Caco-2 (cell line): ENCODE measurements at regions not wholly inside any gene's neighbourhood (a gene's known extent, or its start where the extent isn't known, plus 50 kb on each side); places are given as distances from the start of the nearest gene placed in this dataset.
A peak's percentile ranks its signal among the peaks of the same experiment; 100 is the strongest.

ENCODE experiments used
- BruUV-seq: library from RNA; stranded (reverse); fragments of 400-500 nt; replicated peaks from 2 replicates; lab custom pipeline; 2021; lab: Mats Ljungman, UMichigan
- CTCF ChIA-PET: fragments of 300-600 bp; sonication (Branson Sonifier 250); formaldehyde crosslinking; loops from one replicate; lab custom pipeline; 2022; ENCODE audit warnings: antibody characterized with exemption; lab: Charles Lee
- POLR2A ChIA-PET: fragments of 300-600 bp; sonication (Branson Sonifier 250); formaldehyde crosslinking; loops from one replicate; lab custom pipeline; 2022; ENCODE audit warnings: antibody characterized with exemption; lab: Charles Lee
- DNase-seq, 2 experiments: peaks; one replicate each; pipeline versions ENCODE4 v3.0.0 to v3.0.0-alpha.2; 2020 to 2022
- H3K27me3 ChIP-seq: replicated peaks from 2 replicates; pipeline ENCODE4 v1.6.0; 2011; ENCODE audit warnings: low read length; ENCODE audit not compliant: control insufficient read depth, insufficient read depth
- H3K36me3 ChIP-seq: 2 replicates; pipeline ENCODE4 v1.5.1; 2011; ENCODE audit warnings: low read length; ENCODE audit not compliant: control insufficient read depth, insufficient read depth
- H3K4me1 ChIP-seq: fragments of 250-450 bp; sonication (Bioruptor Pico); 2 replicates; pipeline ENCODE4 v1.5.1; 2020; ENCODE audit warnings: mild to moderate bottlenecking
- H3K4me3 ChIP-seq: 2 replicates; pipeline ENCODE4 v1.5.1; 2011; ENCODE audit warnings: low read depth, mild to moderate bottlenecking, control low read depth, low read length
- H3K9me3 ChIP-seq: fragments of 250-450 bp; sonication (Bioruptor Pico); 2 replicates; pipeline ENCODE4 v1.5.1; 2020; ENCODE audit warnings: mild to moderate bottlenecking, moderate library complexity
- H3K27ac Mint-ChIP-seq: one replicate; pipeline ENCODE4 v1.8.0; 2022; ENCODE audit warnings: mixed read lengths; ENCODE audit not compliant: unreplicated experiment
- H3K27me3 Mint-ChIP-seq: one replicate; pipeline ENCODE4 v1.8.0; 2022; ENCODE audit warnings: mixed read lengths; ENCODE audit not compliant: insufficient read depth, unreplicated experiment
- H3K36me3 Mint-ChIP-seq: one replicate; pipeline ENCODE4 v1.8.0; 2022; ENCODE audit warnings: mild to moderate bottlenecking, mixed read lengths; ENCODE audit not compliant: insufficient read depth, unreplicated experiment
- H3K4me1 Mint-ChIP-seq: one replicate; pipeline ENCODE4 v1.8.0; 2022; ENCODE audit warnings: low read depth, mixed read lengths; ENCODE audit not compliant: unreplicated experiment
- H3K4me3 Mint-ChIP-seq: one replicate; pipeline ENCODE4 v1.8.0; 2022; ENCODE audit warnings: mild to moderate bottlenecking, moderate library complexity, mixed read lengths; ENCODE audit not compliant: unreplicated experiment
- H3K9me3 Mint-ChIP-seq: one replicate; pipeline ENCODE4 v1.8.0; 2022; ENCODE audit warnings: mixed read lengths; ENCODE audit not compliant: unreplicated experiment
- CTCF ChIP-seq, 2 experiments: fragments of 200-600 bp in 1 of 2; IDR thresholded peaks; 1 replicate in 1 of 2; 2 replicates in 1 of 2; pipeline versions ENCODE4 v1.5.1 to v1.8.0; 2011 to 2022; ENCODE audit warnings: antibody characterized with exemption in 1 of 2, control low read depth in 1 of 2, inconsistent platforms in 1 of 2, low read depth in 1 of 2, low read length in 1 of 2, mild to moderate bottlenecking in 1 of 2, moderate library complexity in 1 of 2; ENCODE audit not compliant: insufficient read depth in 1 of 2, severe bottlenecking in 1 of 2, unreplicated experiment in 1 of 2
- intact Hi-C: fragments of 100-400 bp; cut with micrococcal nuclease; formaldehyde crosslinking; loops from one replicate; pipeline ENCODE4 v1.10.0; 2022; ENCODE audit not compliant: unreplicated experiment

GRCh38 chr12:65628061-65628460 lies 196.2 kb upstream of the HMGA2 start:
- intact Hi-C loops = no loop called here
- no peaks in the 10 kb centered on the region for H3K36me3 Mint-ChIP-seq
- Histone ChIP-seq H3K9me3 (no peaks in the 10 kb centered on the region), H3K4me1 (peaks cover 27% of the 10 kb centered on the region), H3K36me3 (no peaks in the 10 kb centered on the region), H3K27me3 (no peaks in the 10 kb centered on the region), H3K4me3 (no peak overlapping the region)
- no peak for DNase-seq
- H3K9me3 Mint-ChIP-seq = peaks cover 8% of the 10 kb centered on the region
- no TSS peak for BruUV-seq
- POLR2A ChIA-PET = no interaction called here
- peaks cover 37% of the 10 kb centered on the region for H3K4me1 Mint-ChIP-seq
- no peak overlapping the region for H3K4me3 Mint-ChIP-seq
- no peak for TF ChIP-seq CTCF (IDR thresholded peaks at IDR 0.05; ENCODE audit: insufficient read depth in 1 of 2, low read depth in 1 of 2, low read length in 1 of 2, severe bottlenecking in 1 of 2, unreplicated experiment in 1 of 2)
- H3K27me3 Mint-ChIP-seq = no peaks in the 10 kb centered on the region
- no peak overlapping the region for H3K27ac Mint-ChIP-seq
- CTCF ChIA-PET = no interaction called here

- intact Hi-C loops = loop anchor here (5.0 kb wide), 1 partner anchor 313 kb away; no protein-coding TSS in a partner anchor
- H3K4me1 ChIP-seq = peaks cover 36% of the 10 kb centered on the region
- CTCF ChIA-PET = no interaction called here
These were observed 193.7 kb upstream of the HMGA2 start for GRCh38 chr12:65630555-65630954.

GRCh38 chr12:65631621-65632111 lies 192.6 kb upstream of the HMGA2 start:
- Mint-ChIP-seq H3K4me1 (peaks cover 51% of the 10 kb centered on the region), H3K36me3 (no peaks in the 10 kb centered on the region), H3K9me3 (peaks cover 8% of the 10 kb centered on the region), H3K4me3 (no peak overlapping the region), H3K27me3 (no peaks in the 10 kb centered on the region), H3K27ac (no peak overlapping the region)
- ChIA-PET POLR2A (no interaction called here), CTCF (interaction anchor here (1.1 kb wide), 1 partner anchor 75 kb away, joined by 3 read pairs; no protein-coding TSS in a partner anchor)
- no TSS peak for BruUV-seq
- intact Hi-C loops = loop anchor here (5.0 kb wide), 1 partner anchor 314 kb away; no protein-coding TSS in a partner anchor
- Histone ChIP-seq H3K4me1 (peaks cover 37% of the 10 kb centered on the region), H3K36me3 (no peaks in the 10 kb centered on the region), H3K4me3 (no peak overlapping the region), H3K9me3 (no peaks in the 10 kb centered on the region), H3K27me3 (no peaks in the 10 kb centered on the region)
- peak; percentile 34 to 41 for DNase-seq
- TF ChIP-seq CTCF (IDR thresholded peaks at IDR 0.05; ENCODE audit: insufficient read depth in 1 of 2, low read depth in 1 of 2, low read length in 1 of 2, severe bottlenecking in 1 of 2, unreplicated experiment in 1 of 2) = no peak

More at GRCh38 chr12:65630555-65630954, 193.7 kb upstream of the HMGA2 start:
- H3K36me3 ChIP-seq = no peaks in the 10 kb centered on the region
- H3K4me3 ChIP-seq = no peak overlapping the region
- no peak overlapping the region for H3K27ac Mint-ChIP-seq
- no peaks in the 10 kb centered on the region for H3K36me3 Mint-ChIP-seq
- no peaks in the 10 kb centered on the region for H3K9me3 ChIP-seq
- no peak for TF ChIP-seq CTCF (IDR thresholded peaks at IDR 0.05; ENCODE audit: insufficient read depth in 1 of 2, low read depth in 1 of 2, low read length in 1 of 2, severe bottlenecking in 1 of 2, unreplicated experiment in 1 of 2)
- H3K9me3 Mint-ChIP-seq = peaks cover 8% of the 10 kb centered on the region
- no peaks in the 10 kb centered on the region for H3K27me3 Mint-ChIP-seq
- no peak overlapping the region for H3K4me3 Mint-ChIP-seq
- no TSS peak for BruUV-seq
- DNase-seq = peak in 1 of 2 experiments; percentile 23
- POLR2A ChIA-PET = no interaction called here
- H3K4me1 Mint-ChIP-seq = peaks cover 51% of the 10 kb centered on the region
- H3K27me3 ChIP-seq = no peaks in the 10 kb centered on the region
